GM21528 (cell line): ENCODE measurements at regions not wholly inside any gene's neighbourhood (a gene's known extent, or its start where the extent isn't known, plus 50 kb on each side); places are given as distances from the start of the nearest gene placed in this dataset.
A peak's percentile ranks its signal among the peaks of the same experiment; 100 is the strongest.
"Not testable (repeated sequence)": the region's sequence is repeated elsewhere in the genome, so short reads cannot be mapped to it uniquely, and the experiment has no call there.

Experiments
- ATAC-seq: cut with Tn5 transposase; IDR thresholded peaks from one replicate; pipeline ENCODE4 v1.9.1; 2021; ENCODE audit warnings: mild to moderate bottlenecking, moderate library complexity; ENCODE audit not compliant: unreplicated experiment, low FRiP score

GRCh38 chr10:58070956-58071355 is 196.7 kb downstream of the IPMK start:
- no peak for ATAC-seq

- no peak for ATAC-seq
Measured at GRCh38 chr10:58068809-58069208, 198.9 kb downstream of the IPMK start.

GRCh38 chr10:58066979-58067378 is 200.7 kb downstream of the IPMK start:
- ATAC-seq = no peak

DNA sequence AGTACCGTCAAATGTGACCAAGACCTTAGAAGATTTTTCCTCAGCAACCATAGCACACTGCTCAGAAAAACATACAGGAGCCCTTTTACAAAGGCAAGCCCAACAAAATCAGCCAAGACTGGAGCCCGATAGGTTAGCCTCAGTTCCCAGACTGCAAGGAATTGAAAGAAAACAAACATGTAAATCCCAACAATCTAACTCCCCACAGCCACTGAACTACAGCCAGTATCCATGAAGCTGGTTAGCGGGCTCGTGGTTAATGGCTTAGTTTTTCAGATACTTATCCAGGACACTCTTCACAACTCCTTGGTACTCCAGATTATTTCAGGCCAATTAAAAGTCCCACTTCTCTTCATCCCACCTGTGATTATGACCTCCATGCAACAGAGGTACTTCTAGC is 201.6 kb downstream of the IPMK start:
- ATAC-seq = no peak

DNA sequence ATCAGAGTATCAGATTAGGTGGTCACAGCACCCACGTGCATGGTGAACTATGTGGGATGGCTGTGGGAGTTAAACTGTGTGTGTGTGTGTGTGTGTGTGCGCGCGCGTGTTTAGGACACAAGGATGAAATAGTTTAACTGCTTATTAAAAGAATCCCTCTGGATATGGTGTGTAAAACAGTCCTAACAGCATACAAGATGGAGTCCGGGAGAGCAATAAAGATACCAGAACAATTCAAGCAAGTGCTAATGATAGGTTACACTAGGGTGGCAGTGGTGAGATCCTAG is 202.2 kb downstream of the IPMK start:
- peak; percentile 19 for ATAC-seq

GRCh38 chr10:58064714-58065528 is 202.8 kb downstream of the IPMK start:
- peak; percentile 58 for ATAC-seq

- no peak for ATAC-seq
Measured at GRCh38 chr10:58063861-58064480, 203.7 kb downstream of the IPMK start.

GRCh38 chr10:58058683-58059082 is 209.0 kb downstream of the IPMK start:
- ATAC-seq = not testable (repeated sequence)

DNA sequence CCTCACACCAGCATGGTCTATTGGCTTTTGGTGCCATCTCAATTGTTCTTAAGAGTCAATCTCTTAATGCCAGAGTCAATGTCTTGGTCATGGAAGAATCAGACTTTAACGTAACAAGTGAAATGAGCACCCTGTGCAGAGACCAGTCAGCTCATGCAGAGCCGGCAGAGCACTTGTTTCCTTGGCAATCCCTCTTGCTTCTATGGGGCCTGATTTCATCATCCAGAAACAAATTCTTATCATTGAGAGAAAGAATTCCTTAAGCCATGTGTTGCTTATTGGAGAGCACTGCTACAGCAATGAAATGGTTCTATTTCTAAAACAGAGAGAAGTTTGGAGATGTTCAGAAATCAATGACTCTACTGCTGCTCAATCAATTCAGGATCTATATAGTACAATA is 212.8 kb downstream of the IPMK start:
- no peak for ATAC-seq

DNA sequence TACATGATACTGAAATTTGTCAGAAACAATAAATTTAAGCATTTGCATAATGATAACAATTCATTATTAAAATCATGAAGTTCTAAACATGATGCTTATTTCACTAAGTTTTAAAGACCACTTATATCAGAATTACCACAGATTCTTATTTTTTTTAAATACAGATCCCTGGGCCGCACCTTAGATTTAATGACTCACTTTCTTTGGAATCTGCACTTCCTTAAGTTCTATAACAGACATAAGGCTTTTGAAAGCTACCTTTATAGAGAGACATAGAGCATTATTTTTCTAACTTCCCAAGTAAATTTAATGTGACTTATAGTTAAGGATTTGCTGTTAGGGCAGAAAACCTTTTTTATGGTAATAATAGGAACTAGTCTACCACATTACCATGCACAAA is 214.9 kb downstream of the IPMK start:
- ATAC-seq = no peak

GRCh38 chr10:58050575-58050974 is 217.1 kb downstream of the IPMK start:
- ATAC-seq = no peak

DNA sequence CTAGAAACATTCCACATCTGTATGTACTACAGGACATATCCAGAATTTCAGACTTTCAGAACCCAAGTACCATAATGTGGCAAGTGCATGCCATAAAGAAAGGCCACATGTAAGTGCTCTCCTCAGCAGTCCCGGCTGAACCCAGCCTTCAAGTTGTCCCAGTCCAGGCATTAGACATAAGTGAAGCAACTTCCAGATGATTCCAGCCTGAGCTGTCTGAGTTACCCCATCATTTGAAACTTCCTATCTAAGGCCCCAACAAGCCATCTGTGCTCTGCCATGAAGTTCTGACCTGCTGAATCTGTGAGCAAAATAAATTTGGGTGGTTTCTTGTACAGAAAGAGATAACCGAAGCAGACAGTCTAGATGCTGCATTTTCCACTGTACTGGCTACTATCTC is 218.8 kb downstream of the IPMK start:
- ATAC-seq = no peak

DNA sequence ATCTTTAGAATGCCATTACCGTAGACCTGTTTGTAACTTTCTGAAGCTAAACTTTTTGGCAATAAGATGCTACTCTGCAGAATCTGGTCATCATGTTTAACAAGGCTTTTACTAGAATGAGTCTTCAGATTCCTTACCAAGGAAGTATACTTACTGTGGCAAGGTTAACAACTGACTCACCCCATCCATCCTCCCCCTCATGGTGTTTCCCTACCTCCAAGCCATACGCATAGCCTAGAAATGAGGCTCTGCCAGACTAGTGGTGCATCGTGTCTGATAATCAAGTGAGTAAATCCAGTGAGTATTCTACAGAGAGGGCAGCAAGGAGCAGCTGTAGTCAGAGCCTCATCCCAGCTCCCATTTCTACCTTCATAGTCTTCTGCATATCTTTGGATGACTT is 223.6 kb downstream of the IPMK start:
- ATAC-seq = no peak

- ATAC-seq = no peak
Measured at GRCh38 chr10:58041901-58042300, 225.8 kb downstream of the IPMK start.

GRCh38 chr10:58030208-58030607 is 237.5 kb downstream of the IPMK start:
- no peak for ATAC-seq

GRCh38 chr10:58028597-58029366 is 238.9 kb downstream of the IPMK start:
- ATAC-seq = no peak

- no peak for ATAC-seq
Measured at GRCh38 chr10:58027426-58027825, 240.3 kb downstream of the IPMK start.

- ATAC-seq = no peak
Measured at GRCh38 chr10:58026036-58026435, 241.7 kb downstream of the IPMK start.

GRCh38 chr10:58023341-58024073 is 244.2 kb downstream of the IPMK start:
- ATAC-seq = no peak

DNA sequence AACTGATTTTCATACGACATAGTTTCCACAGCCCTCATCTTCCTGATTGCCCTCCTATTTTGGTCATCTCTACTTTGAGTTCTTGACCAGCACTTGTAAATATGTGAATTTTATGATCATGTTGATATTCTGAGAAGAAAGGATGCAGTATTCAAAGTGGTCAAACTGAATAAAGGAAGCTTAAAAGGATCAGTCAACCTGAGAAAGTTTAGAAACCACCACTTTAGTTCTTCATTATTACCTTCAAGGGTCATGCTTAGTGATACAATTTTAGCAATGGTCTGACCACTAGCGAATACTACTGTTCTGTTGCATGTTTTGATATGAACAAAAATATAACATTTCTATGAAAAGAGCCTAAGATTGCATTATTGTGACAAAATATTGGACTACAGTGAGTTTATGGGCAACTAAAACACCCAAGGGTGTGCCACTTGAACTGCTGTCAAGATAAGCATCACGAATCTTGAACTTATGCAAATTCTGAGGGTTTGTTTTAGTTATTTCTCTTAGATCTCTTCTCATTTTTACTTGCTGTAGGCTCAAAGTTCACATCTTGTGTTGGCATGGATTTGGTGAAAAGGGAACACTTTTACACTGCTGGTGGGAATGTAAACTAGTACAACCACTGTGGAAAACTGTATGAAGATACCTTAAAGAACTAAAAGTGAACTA is 247.7 kb downstream of the IPMK start:
- ATAC-seq = no peak
